SK-N-SH (cell line): ENCODE measurements at regions not wholly inside any gene's neighbourhood (a gene's known extent, or its start where the extent isn't known, plus 50 kb on each side); places are given as distances from the start of the nearest gene placed in this dataset.

Source experiments
- CTCF ChIA-PET: fragments of 300-600, 350-600 bp; formaldehyde crosslinking; extraction: SDS; loops from one replicate; lab custom pipeline; 2021; lab: Yijun Ruan, JAX
- POLR2A ChIA-PET: fragments of 350-600 bp; sonication (Branson Sonifier 250); formaldehyde crosslinking; extraction: SDS; loops from one replicate; lab custom pipeline; 2020; ENCODE audit warnings: antibody characterized with exemption, inconsistent platforms; lab: Yijun Ruan, JAX
- DNase-seq: peaks from one replicate; pipeline ENCODE4 v3.0.0; 2012
- H2AFZ ChIP-seq: fragments of 200-600 bp; sonication (generic); 2 replicates; pipeline ENCODE4 v1.8.1; 2016; ENCODE audit warnings: antibody characterized with exemption, mild to moderate bottlenecking, low read depth
- H3F3A ChIP-seq: fragments of 200-600 bp; sonication (generic); replicated peaks from 2 replicates; pipeline ENCODE3; 2016; ENCODE audit warnings: antibody characterized with exemption, mild to moderate bottlenecking; ENCODE audit not compliant: insufficient read depth
- H3K27ac ChIP-seq, 2 experiments: fragments of 200-500 bp in 1 of 2; fragments of 200-600 bp in 1 of 2; sonication (Bioruptor generic) in 1 of 2; sonication (generic), shearing (Covaris generic) in 1 of 2; 2 replicates each; pipeline versions ENCODE4 v1.5.1 to v1.6.1; 2014 to 2016; ENCODE audit warnings: low read depth in 2 of 2, inconsistent platforms in 1 of 2, low read length in 1 of 2, mild to moderate bottlenecking in 1 of 2, mixed read lengths in 1 of 2
- H3K27me3 ChIP-seq: fragments of 200-600 bp; sonication (generic), shearing (Covaris generic); 2 replicates; pipeline ENCODE4 v1.6.1; 2016; ENCODE audit warnings: mixed run types; ENCODE audit not compliant: insufficient read depth
- H3K36me3 ChIP-seq, 2 experiments: fragments of 200-500 bp in 1 of 2; fragments of 200-600 bp in 1 of 2; sonication (Bioruptor generic) in 1 of 2; sonication (generic) in 1 of 2; replicated peaks in 1 of 2; 2 replicates each; pipeline versions ENCODE3 to v1.5.1; 2014 to 2016; ENCODE audit warnings: low read length in 1 of 2, mild to moderate bottlenecking in 1 of 2; ENCODE audit not compliant: insufficient read depth in 2 of 2, control insufficient read depth in 1 of 2
- H3K4me1 ChIP-seq, 2 experiments: fragments of 200-500 bp in 1 of 2; fragments of 200-600 bp in 1 of 2; sonication (Bioruptor generic) in 1 of 2; sonication (generic), shearing (Covaris generic) in 1 of 2; 2 replicates each; pipeline versions ENCODE4 v1.5.1 to v1.6.1; 2014 to 2016; ENCODE audit warnings: low read depth in 1 of 2, low read length in 1 of 2, mixed run types in 1 of 2; ENCODE audit not compliant: insufficient read depth in 2 of 2, control insufficient read depth in 1 of 2
- H3K4me2 ChIP-seq: fragments of 200-600 bp; sonication (generic), shearing (Covaris generic); 2 replicates; pipeline ENCODE4 v1.6.1; 2017; ENCODE audit warnings: mixed run types
- H3K4me3 ChIP-seq, 2 experiments: fragments of 200-500 bp in 1 of 2; fragments of 200-600 bp in 1 of 2; sonication (Bioruptor generic) in 1 of 2; sonication (generic), shearing (Covaris generic) in 1 of 2; 2 replicates each; pipeline versions ENCODE4 v1.5.1 to v1.8.1; 2014 to 2016; ENCODE audit warnings: low read depth in 2 of 2, inconsistent platforms in 1 of 2, low read length in 1 of 2, mild to moderate bottlenecking in 1 of 2, mixed read lengths in 1 of 2, moderate library complexity in 1 of 2
- H3K79me2 ChIP-seq: fragments of 200-600 bp; sonication (generic); 2 replicates; pipeline ENCODE4 v1.8.1; 2017; ENCODE audit warnings: mild to moderate bottlenecking; ENCODE audit not compliant: insufficient read depth
- H3K9ac ChIP-seq: fragments of 200-600 bp; sonication (generic); 2 replicates; pipeline ENCODE4 v1.6.1; 2017; ENCODE audit warnings: mixed run types
- H3K9me2 ChIP-seq: fragments of 200-600 bp; sonication (generic); 2 replicates; pipeline ENCODE4 v1.6.1; 2017; ENCODE audit warnings: mixed run types
- H3K9me3 ChIP-seq: fragments of 200-600 bp; sonication (generic); 2 replicates; pipeline ENCODE4 v1.6.1; 2017; ENCODE audit warnings: mixed run types, mild to moderate bottlenecking, moderate library complexity
- H4K20me1 ChIP-seq: fragments of 200-600 bp; sonication (generic); 2 replicates; pipeline ENCODE4 v1.6.1; 2017; ENCODE audit warnings: mild to moderate bottlenecking, mixed run types; ENCODE audit not compliant: insufficient read depth
- CHD2 ChIP-seq: fragments of 150-350 bp; IDR thresholded peaks from 2 replicates; pipeline ENCODE4 v1.6.1; 2018; ENCODE audit warnings: low read length; ENCODE audit not compliant: partially characterized antibody
- CTCF ChIP-seq: fragments of 200-600 bp; sonication (generic); IDR thresholded peaks from 2 replicates; pipeline ENCODE4 v1.6.1; 2017; ENCODE audit warnings: antibody characterized with exemption, mild to moderate bottlenecking, moderate library complexity
- ELF1 ChIP-seq: IDR thresholded peaks from 2 replicates; pipeline ENCODE4 v1.4.0; 2012
- EP300 ChIP-seq, 2 experiments: IDR thresholded peaks; 2 replicates each; pipeline versions ENCODE4 v1.4.0 to v1.6.1; 2012; ENCODE audit warnings: borderline replicate concordance in 1 of 2, low read depth in 1 of 2, low read length in 1 of 2
- FOSL2 ChIP-seq: IDR thresholded peaks from 2 replicates; pipeline ENCODE4 v1.4.0; 2012; ENCODE audit warnings: low read depth, mild to moderate bottlenecking, moderate library complexity, borderline replicate concordance
- FOXM1 ChIP-seq: IDR thresholded peaks from 2 replicates; pipeline ENCODE4 v1.4.0; 2012; ENCODE audit warnings: low read depth, mild to moderate bottlenecking
- GATA2 ChIP-seq: sonication (generic); formaldehyde crosslinking; IDR thresholded peaks from 2 replicates; pipeline ENCODE4 v1.5.0; 2020; ENCODE audit warnings: mild to moderate bottlenecking, missing genetic modification reagents
- MEF2A ChIP-seq: IDR thresholded peaks from 2 replicates; pipeline ENCODE4 v1.4.0; 2012; ENCODE audit warnings: low read depth, borderline replicate concordance
- NFIC ChIP-seq: IDR thresholded peaks from 2 replicates; pipeline ENCODE4 v1.4.0; 2012; ENCODE audit warnings: borderline replicate concordance
- NRF1 ChIP-seq: IDR thresholded peaks from 2 replicates; pipeline ENCODE4 v1.6.1; 2012; ENCODE audit warnings: low read depth, mild to moderate bottlenecking, low read length
- POLR2AphosphoS5 ChIP-seq: IDR thresholded peaks from 2 replicates; pipeline ENCODE4 v1.6.1; 2012; ENCODE audit warnings: low read depth, low read length
- RCOR1 ChIP-seq: fragments of 150-350 bp; IDR thresholded peaks from 2 replicates; pipeline ENCODE4 v1.6.1; 2017; ENCODE audit warnings: antibody characterized with exemption, low read length
- RFX5 ChIP-seq: IDR thresholded peaks from 2 replicates; pipeline ENCODE4 v1.6.1; 2012; ENCODE audit warnings: mild to moderate bottlenecking, improper control_type of control experiment, low read length
- TCF12 ChIP-seq: IDR thresholded peaks from 2 replicates; pipeline ENCODE4 v1.4.0; 2012
- USF1 ChIP-seq: IDR thresholded peaks from 2 replicates; pipeline ENCODE4 v1.4.0; 2012; ENCODE audit warnings: low read depth, borderline replicate concordance
- YY1 ChIP-seq: IDR thresholded peaks from 2 replicates; pipeline ENCODE4 v1.4.0; 2012; ENCODE audit warnings: low read depth, mild to moderate bottlenecking
- WGBS: methylation state at CpG from one replicate; pipeline ENCODE4 v1.1.6; 2017; ENCODE audit warnings: low lambda C conversion rate; 5-methylcytosine and 5-hydroxymethylcytosine counted together
- TF ChIP-seq, protein P1 (sequence below): IDR thresholded peaks from 2 replicates; pipeline ENCODE4; 2012

GRCh38 chr4:163598028-163598427 is 103.5 kb downstream of the TMA16 start:
- H3K9ac ChIP-seq = no peak overlapping the region
- H2AFZ ChIP-seq = no peak overlapping the region
- H3K9me2 ChIP-seq = no peaks in the 10 kb centered on the region
- DNase-seq = no peak
- H3K79me2 ChIP-seq = no peaks in the 10 kb centered on the region
- no peaks in the 10 kb centered on the region for H3K36me3 ChIP-seq
- H3K27me3 ChIP-seq = no peaks in the 10 kb centered on the region
- no peak for TF ChIP-seq CTCF
- TF ChIP-seq MEF2A = no peak
- TF ChIP-seq NRF1 = no peak
- TF ChIP-seq YY1 = no peak
- no peak for TF ChIP-seq EP300 (IDR thresholded peaks at IDR 0.05; ENCODE audit: borderline replicate concordance in 1 of 2, low read depth in 1 of 2, low read length in 1 of 2)
- TF ChIP-seq GATA2 (CRISPR knock-in tag) = no peak
- TF ChIP-seq RCOR1 = no peak
- no peak for TF ChIP-seq TCF12
- no peak for TF ChIP-seq FOSL2
- TF ChIP-seq POLR2AphosphoS5 = no peak
- TF ChIP-seq, protein P1, sequence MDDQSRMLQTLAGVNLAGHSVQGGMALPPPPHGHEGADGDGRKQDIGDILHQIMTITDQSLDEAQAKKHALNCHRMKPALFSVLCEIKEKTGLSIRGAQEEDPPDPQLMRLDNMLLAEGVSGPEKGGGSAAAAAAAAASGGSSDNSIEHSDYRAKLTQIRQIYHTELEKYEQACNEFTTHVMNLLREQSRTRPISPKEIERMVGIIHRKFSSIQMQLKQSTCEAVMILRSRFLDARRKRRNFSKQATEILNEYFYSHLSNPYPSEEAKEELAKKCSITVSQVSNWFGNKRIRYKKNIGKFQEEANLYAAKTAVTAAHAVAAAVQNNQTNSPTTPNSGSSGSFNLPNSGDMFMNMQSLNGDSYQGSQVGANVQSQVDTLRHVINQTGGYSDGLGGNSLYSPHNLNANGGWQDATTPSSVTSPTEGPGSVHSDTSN = no peak
- TF ChIP-seq ELF1 = no peak
- TF ChIP-seq RFX5 = no peak
- no peak for TF ChIP-seq USF1
- TF ChIP-seq CHD2 = no peak
- WGBS = 4% methylated on average over 4 of the region's 4 CpGs
- no peak overlapping the region for H3K4me2 ChIP-seq
- H3F3A ChIP-seq = no peaks in the 10 kb centered on the region
- no peaks in the 10 kb centered on the region for H3K9me3 ChIP-seq
- CTCF ChIA-PET = no interaction called here
- no peaks in the 10 kb centered on the region for H4K20me1 ChIP-seq
- H3K4me1 ChIP-seq = no peaks in the 10 kb centered on the region
- H3K4me3 ChIP-seq = no peak overlapping the region
- POLR2A ChIA-PET = no interaction called here
- H3K27ac ChIP-seq = no peak overlapping the region

DNA sequence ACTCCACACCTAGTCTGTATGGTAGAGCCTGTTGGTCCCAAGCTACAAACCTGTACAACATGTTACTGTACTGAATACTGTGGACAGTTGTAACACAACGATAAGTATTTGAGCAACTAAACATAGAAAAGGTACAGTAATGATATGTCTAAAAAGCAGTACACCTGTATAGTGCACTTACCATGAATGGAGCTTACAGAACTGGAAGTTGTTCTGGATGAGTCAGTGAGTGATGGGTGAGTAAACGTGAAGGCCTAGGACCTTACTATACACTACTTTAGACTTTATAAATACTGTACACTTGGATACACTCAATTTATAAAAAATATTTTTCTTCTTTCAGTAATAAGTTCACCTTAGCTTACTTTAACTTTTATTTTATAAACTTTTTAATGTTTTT is 104.0 kb downstream of the TMA16 start:
- Histone ChIP-seq H3K4me1 (no peaks in the 10 kb centered on the region), H3K9me2 (no peaks in the 10 kb centered on the region), H3K36me3 (no peaks in the 10 kb centered on the region), H3K79me2 (no peaks in the 10 kb centered on the region), H3K9me3 (no peaks in the 10 kb centered on the region), H3F3A (no peaks in the 10 kb centered on the region), H3K9ac (no peak overlapping the region), H2AFZ (no peak overlapping the region), H3K4me2 (no peak overlapping the region), H3K27ac (no peak overlapping the region), H3K4me3 (no peak overlapping the region), H3K27me3 (no peaks in the 10 kb centered on the region), H4K20me1 (no peaks in the 10 kb centered on the region)
- no peak for DNase-seq
- ChIA-PET POLR2A (no interaction called here), CTCF (no interaction called here)
- 11% methylated on average over 2 of the region's 2 CpGs for WGBS
- TF ChIP-seq RFX5 (no peak), FOXM1 (no peak), ELF1 (no peak), YY1 (no peak), CTCF (no peak), NFIC (no peak)
